Ammon's horn (tissue), 1 donor: ENCODE measurements at regions not wholly inside any gene's neighbourhood (a gene's known extent, or its start where the extent isn't known, plus 50 kb on each side); places are given as distances from the start of the nearest gene placed in this dataset.

Experiments used
- DNase-seq: peaks from one replicate; pipeline ENCODE4 v3.0.0-alpha.2; 2016; ENCODE audit warnings: low spot score

- DNase-seq = no peak
These were observed 97.6 kb upstream of the HTR2A start for GRCh38 chr13:46994492-46994891.

GRCh38 chr13:46992383-46992952, 95.6 kb upstream of the HTR2A start:
- DNase-seq = no peak

GRCh38 chr13:46983881-46984280, 87.0 kb upstream of the HTR2A start:
- no peak for DNase-seq

GRCh38 chr13:46982856-46983582, 86.2 kb upstream of the HTR2A start:
- peak; percentile 16 for DNase-seq

- no peak for DNase-seq
These were observed 78.3 kb upstream of the HTR2A start for GRCh38 chr13:46975173-46975572.

GRCh38 chr13:46968450-46968849, 71.6 kb upstream of the HTR2A start:
- DNase-seq = no peak

GRCh38 chr13:46964789-46965527, 68.1 kb upstream of the HTR2A start:
- DNase-seq = peak; percentile 4

- peak; percentile 5 for DNase-seq
These were observed 67.1 kb upstream of the HTR2A start for GRCh38 chr13:46963904-46964303.

GRCh38 chr13:46962281-46962941, 65.6 kb upstream of the HTR2A start:
- no peak for DNase-seq

- no peak for DNase-seq
These were observed 64.9 kb upstream of the HTR2A start for GRCh38 chr13:46961719-46962118.

- no peak for DNase-seq
These were observed 57.1 kb upstream of the HTR2A start for GRCh38 chr13:46953941-46954340.

GRCh38 chr13:46953331-46953730, 56.5 kb upstream of the HTR2A start:
- no peak for DNase-seq

GRCh38 chr13:46951516-46951915, 54.7 kb upstream of the HTR2A start:
- DNase-seq = no peak

- no peak for DNase-seq
These were observed 52.4 kb upstream of the HTR2A start for GRCh38 chr13:46949211-46949610.

- no peak for DNase-seq
These were observed 51.5 kb upstream of the HTR2A start for GRCh38 chr13:46948338-46948737.

- DNase-seq = no peak
These were observed 50.8 kb upstream of the HTR2A start for GRCh38 chr13:46947425-46948191.
